H1 (cell line): ENCODE measurements at regions not wholly inside any gene's neighbourhood (a gene's known extent, or its start where the extent isn't known, plus 50 kb on each side); places are given as distances from the start of the nearest gene placed in this dataset.

Experiments used
- CTCF ChIA-PET: fragments of 300-600 bp; sonication (Branson Sonifier 250); formaldehyde crosslinking; loops from one replicate; lab custom pipeline; 2021; ENCODE audit not compliant: partially characterized antibody; lab: Charles Lee
- POLR2A ChIA-PET: fragments of 300-600 bp; sonication (Branson Sonifier 250); formaldehyde crosslinking; loops from one replicate; lab custom pipeline; 2021; ENCODE audit warnings: inconsistent platforms; ENCODE audit not compliant: partially characterized antibody; lab: Charles Lee
- DNase-seq, 2 experiments: peaks; one replicate each; pipeline versions ENCODE4 v3.0.0 to v3.0.0-alpha.2; 2010 to 2022; ENCODE audit warnings: low spot score in 2 of 2, low read depth in 1 of 2, mixed read lengths in 1 of 2
- FAIRE-seq: peaks from 2 replicates; lab custom pipeline; 2011; peaks lifted over from hg19 to GRCh38; lab: Jason Lieb, UNC
- H2AFZ ChIP-seq: 2 replicates; pipeline ENCODE4 v1.8.1; 2012; ENCODE audit warnings: low read length, inconsistent platforms
- H2AK5ac ChIP-seq: 2 replicates; pipeline ENCODE4 v1.6.1; 2013; ENCODE audit warnings: low read depth, low read length
- H2BK120ac ChIP-seq: replicated peaks from 2 replicates; pipeline ENCODE3; 2013; ENCODE audit warnings: low read depth, low read length, inconsistent platforms
- H2BK12ac ChIP-seq: 2 replicates; pipeline ENCODE4 v1.6.1; 2013; ENCODE audit warnings: low read depth, low read length
- H2BK15ac ChIP-seq: 2 replicates; pipeline ENCODE4 v1.6.1; 2013; ENCODE audit warnings: low read length
- H2BK20ac ChIP-seq: 2 replicates; pipeline ENCODE4 v1.6.1; 2013; ENCODE audit warnings: low read length
- H2BK5ac ChIP-seq: 2 replicates; pipeline ENCODE4 v1.6.1; 2013; ENCODE audit warnings: low read depth, low read length
- H3K14ac ChIP-seq: 2 replicates; pipeline ENCODE4 v1.6.1; 2013; ENCODE audit warnings: inconsistent platforms; ENCODE audit not compliant: insufficient read length
- H3K18ac ChIP-seq: 2 replicates; pipeline ENCODE4 v1.6.1; 2013; ENCODE audit warnings: low read length; ENCODE audit errors: extremely low read depth
- H3K23ac ChIP-seq: 2 replicates; pipeline ENCODE4 v1.6.1; 2013; ENCODE audit warnings: inconsistent platforms; ENCODE audit not compliant: insufficient read length
- H3K23me2 ChIP-seq: 2 replicates; pipeline ENCODE4 v1.6.1; 2013; ENCODE audit warnings: low read depth, low read length
- H3K27ac ChIP-seq: 2 replicates; pipeline ENCODE4 v1.6.1; 2011; ENCODE audit warnings: low read depth, low read length, inconsistent platforms
- H3K27me3 ChIP-seq, 4 experiments: replicated peaks in 1 of 4; 1 replicate in 1 of 4; 2 replicates in 3 of 4; pipeline versions ENCODE4 v1.6.1 to v1.8.1; 2011 to 2013; ENCODE audit warnings: low read length in 3 of 4, mild to moderate bottlenecking in 3 of 4, inconsistent platforms in 2 of 4, mixed read lengths in 2 of 4, moderate library complexity in 1 of 4; ENCODE audit not compliant: control insufficient read depth in 3 of 4, insufficient read depth in 3 of 4; ENCODE audit errors: extremely low read depth in 1 of 4
- H3K36me3 ChIP-seq, 4 experiments: 2 replicates each; pipeline versions ENCODE4 v1.6.1 to v1.8.1; 2011 to 2013; ENCODE audit warnings: mild to moderate bottlenecking in 4 of 4, low read length in 3 of 4, moderate library complexity in 2 of 4, control low read depth in 1 of 4, inconsistent platforms in 1 of 4; ENCODE audit not compliant: insufficient read depth in 4 of 4, control insufficient read depth in 2 of 4
- H3K4ac ChIP-seq: replicated peaks from 2 replicates; pipeline ENCODE3; 2013; ENCODE audit warnings: low read length, low read depth, mixed read lengths, inconsistent platforms; ENCODE audit not compliant: insufficient read length
- H3K4me1 ChIP-seq, 4 experiments: replicated peaks in 1 of 4; 1 replicate in 1 of 4; 2 replicates in 3 of 4; pipeline versions ENCODE4 v1.6.1 to v1.8.1; 2011 to 2013; ENCODE audit warnings: low read length in 3 of 4, inconsistent platforms in 2 of 4, mixed read lengths in 1 of 4; ENCODE audit not compliant: insufficient read depth in 4 of 4, control insufficient read depth in 3 of 4
- H3K4me2 ChIP-seq, 2 experiments: 2 replicates each; pipeline versions ENCODE4 v1.6.1 to v1.8.1; 2011 to 2013; ENCODE audit warnings: low read depth in 2 of 2, low read length in 2 of 2, control low read depth in 1 of 2, inconsistent platforms in 1 of 2, mild to moderate bottlenecking in 1 of 2; ENCODE audit not compliant: insufficient read depth in 1 of 2
- H3K4me3 ChIP-seq, 4 experiments: fragments of 200-600, 300-600 bp in 1 of 4; sonication (generic), shearing (Covaris generic), sonication (Bioruptor Twin) in 1 of 4; 2 replicates each; pipeline versions ENCODE4 v1.5.1 to v1.8.1; 2011 to 2016; ENCODE audit warnings: low read length in 4 of 4, low read depth in 3 of 4, control low read depth in 2 of 4, inconsistent platforms in 2 of 4, mild to moderate bottlenecking in 2 of 4, mixed read lengths in 1 of 4, moderate library complexity in 1 of 4; ENCODE audit not compliant: insufficient read depth in 2 of 4; ENCODE audit errors: extremely low read depth in 1 of 4
- H3K56ac ChIP-seq: replicated peaks from 2 replicates; pipeline ENCODE3; 2013; ENCODE audit warnings: low read depth, mild to moderate bottlenecking, mixed read lengths, low read length, inconsistent platforms; ENCODE audit not compliant: insufficient read length
- H3K79me1 ChIP-seq: 2 replicates; pipeline ENCODE4 v1.6.1; 2013; ENCODE audit warnings: low read depth, low read length, control low read depth
- H3K79me2 ChIP-seq, 2 experiments: 2 replicates each; pipeline versions ENCODE4 v1.6.1 to v1.8.1; 2012 to 2013; ENCODE audit warnings: low read length in 2 of 2, mild to moderate bottlenecking in 2 of 2, inconsistent platforms in 1 of 2; ENCODE audit not compliant: insufficient read depth in 2 of 2, control insufficient read depth in 1 of 2
- H3K9ac ChIP-seq, 4 experiments: replicated peaks in 1 of 4; 1 replicate in 1 of 4; 2 replicates in 3 of 4; pipeline versions ENCODE4 v1.6.1 to v1.8.1; 2011 to 2013; ENCODE audit warnings: low read depth in 3 of 4, low read length in 3 of 4, control low read depth in 2 of 4, mild to moderate bottlenecking in 2 of 4, moderate library complexity in 2 of 4, inconsistent platforms in 1 of 4; ENCODE audit errors: extremely low read depth in 1 of 4
- H3K9me3 ChIP-seq, 2 experiments: 2 replicates each; pipeline versions ENCODE4 v1.6.1 to v1.8.1; 2012 to 2013; ENCODE audit warnings: mild to moderate bottlenecking in 2 of 2, moderate library complexity in 2 of 2, control low read depth in 1 of 2, inconsistent platforms in 1 of 2, low read depth in 1 of 2, low read length in 1 of 2, mixed read lengths in 1 of 2; ENCODE audit not compliant: insufficient read depth in 2 of 2
- H4K20me1 ChIP-seq, 2 experiments: replicated peaks in 1 of 2; 2 replicates each; pipeline versions ENCODE3 to v1.8.1; 2011 to 2013; ENCODE audit warnings: inconsistent platforms in 2 of 2, low read length in 2 of 2, mild to moderate bottlenecking in 1 of 2; ENCODE audit not compliant: insufficient read depth in 2 of 2, control insufficient read depth in 1 of 2
- H4K5ac ChIP-seq: 2 replicates; pipeline ENCODE4 v1.6.1; 2013; ENCODE audit warnings: low read length, low read depth, mixed read lengths, inconsistent platforms; ENCODE audit not compliant: insufficient read length
- H4K8ac ChIP-seq: 2 replicates; pipeline ENCODE4 v1.8.0; 2013; ENCODE audit warnings: mild to moderate bottlenecking, moderate library complexity, low read length, inconsistent platforms; ENCODE audit not compliant: insufficient read depth; ENCODE audit errors: extremely low read depth
- H4K91ac ChIP-seq: replicated peaks from 2 replicates; pipeline ENCODE3; 2013; ENCODE audit warnings: low read length, mixed read lengths, inconsistent platforms; ENCODE audit not compliant: insufficient read length
- E2F6 ChIP-seq: IDR thresholded peaks from 2 replicates; pipeline ENCODE4 v1.6.1; 2012; ENCODE audit warnings: inconsistent platforms
- RAD21 ChIP-seq, 2 experiments: IDR thresholded peaks in 1 of 2; conservative IDR thresholded peaks in 1 of 2; 2 replicates each; pipeline ENCODE4 v1.6.1; 2011; ENCODE audit warnings: low read depth in 2 of 2, low read length in 2 of 2, improper control_type of control experiment in 1 of 2, inconsistent platforms in 1 of 2, mild to moderate bottlenecking in 1 of 2, moderate library complexity in 1 of 2
- TAF1 ChIP-seq: IDR thresholded peaks from 2 replicates; pipeline ENCODE4 v1.6.1; 2011; ENCODE audit warnings: mild to moderate bottlenecking, low read depth, low read length
- TEAD4 ChIP-seq: IDR thresholded peaks from 2 replicates; pipeline ENCODE4 v1.6.1; 2012; ENCODE audit warnings: low read depth, low read length, inconsistent platforms, mixed read lengths
- YY1 ChIP-seq: IDR thresholded peaks from 2 replicates; pipeline ENCODE4 v1.6.1; 2011; ENCODE audit warnings: low read depth, mild to moderate bottlenecking, low read length
- WGBS, 2 experiments: shearing (Covaris generic) in 1 of 2; methylation state at CpG; one replicate each; pipeline versions ENCODE4 v1.1.6 to v1.1.7; 2013 to 2015; ENCODE audit warnings: low lambda C conversion rate in 2 of 2, mixed read lengths in 2 of 2, inconsistent platforms in 1 of 2, low coverage in 1 of 2, missing lambda C conversion rate in 1 of 2; ENCODE audit not compliant: insufficient replicate concordance in 2 of 2, insufficient coverage in 1 of 2, insufficient read length in 1 of 2; ENCODE audit errors: extremely low coverage in 1 of 2, missing lambda C conversion rate in 1 of 2; 5-methylcytosine and 5-hydroxymethylcytosine counted together
- TF ChIP-seq, protein P1 (sequence below), 3 experiments: IDR thresholded peaks; 1 replicate in 2 of 3; 2 replicates in 1 of 3; pipeline versions ENCODE4 v1.5.1 to v1.6.1; 2011; ENCODE audit warnings: low read length in 3 of 3, mild to moderate bottlenecking in 3 of 3, inconsistent platforms in 2 of 3, low read depth in 1 of 3, moderate library complexity in 1 of 3; ENCODE audit not compliant: insufficient read depth in 1 of 3; ENCODE audit errors: control extremely low read depth in 1 of 3

- Histone ChIP-seq H2BK20ac (no peak overlapping the region), H4K20me1 (no peaks in the 10 kb centered on the region), H3K79me2 (no peaks in the 10 kb centered on the region), H3K27me3 (no peaks in the 10 kb centered on the region), H3K36me3 (no peaks in the 10 kb centered on the region), H3K18ac (no peak overlapping the region), H3K4me3 (no peak overlapping the region), H2BK5ac (no peak overlapping the region), H2AFZ (peak overlapping the region; percentile 58), H3K79me1 (no peaks in the 10 kb centered on the region), H3K14ac (no peak overlapping the region), H3K27ac (no peak overlapping the region), H4K8ac (0 out of 2 replicates have a peak overlapping the region, but pooled peaks have one; percentile 41), H3K23ac (no peak overlapping the region), H2BK15ac (no peak overlapping the region), H3K23me2 (no peaks in the 10 kb centered on the region), H2AK5ac (no peak overlapping the region), H3K4ac (no peak overlapping the region), H2BK120ac (no peak overlapping the region), H3K56ac (no peak overlapping the region), H4K5ac (no peak overlapping the region), H2BK12ac (no peak overlapping the region; the same call in 1 of the 2 replicates), H3K4me2 (0 out of 4 replicates have a peak overlapping the region, but pooled peaks of 1 of the 2 experiments have one; percentile 3), H4K91ac (no peak overlapping the region), H3K9me3 (no peaks in the 10 kb centered on the region), H3K4me1 (no peaks in the 10 kb centered on the region), H3K9ac (no peak overlapping the region)
- DNase-seq (peak in 1 of 2 experiments; percentile 65), FAIRE-seq (peak; percentile 85)
- WGBS, 2 experiments: 27% methylated on average over 5 of the region's 5 CpGs; no CpG with 5 or more reads in 1 of the 2 experiments
- no peak for TF ChIP-seq TEAD4
- TF ChIP-seq E2F6: no peak
- no peak for TF ChIP-seq TAF1
- TF ChIP-seq, protein P1, sequence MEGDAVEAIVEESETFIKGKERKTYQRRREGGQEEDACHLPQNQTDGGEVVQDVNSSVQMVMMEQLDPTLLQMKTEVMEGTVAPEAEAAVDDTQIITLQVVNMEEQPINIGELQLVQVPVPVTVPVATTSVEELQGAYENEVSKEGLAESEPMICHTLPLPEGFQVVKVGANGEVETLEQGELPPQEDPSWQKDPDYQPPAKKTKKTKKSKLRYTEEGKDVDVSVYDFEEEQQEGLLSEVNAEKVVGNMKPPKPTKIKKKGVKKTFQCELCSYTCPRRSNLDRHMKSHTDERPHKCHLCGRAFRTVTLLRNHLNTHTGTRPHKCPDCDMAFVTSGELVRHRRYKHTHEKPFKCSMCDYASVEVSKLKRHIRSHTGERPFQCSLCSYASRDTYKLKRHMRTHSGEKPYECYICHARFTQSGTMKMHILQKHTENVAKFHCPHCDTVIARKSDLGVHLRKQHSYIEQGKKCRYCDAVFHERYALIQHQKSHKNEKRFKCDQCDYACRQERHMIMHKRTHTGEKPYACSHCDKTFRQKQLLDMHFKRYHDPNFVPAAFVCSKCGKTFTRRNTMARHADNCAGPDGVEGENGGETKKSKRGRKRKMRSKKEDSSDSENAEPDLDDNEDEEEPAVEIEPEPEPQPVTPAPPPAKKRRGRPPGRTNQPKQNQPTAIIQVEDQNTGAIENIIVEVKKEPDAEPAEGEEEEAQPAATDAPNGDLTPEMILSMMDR (IDR thresholded peaks at IDR 0.05; ENCODE audit: control extremely low read depth in 1 of 3, insufficient read depth in 1 of 3, low read depth in 1 of 3, low read length in 3 of 3): peak; percentile 57 to 96 (median 83)
- TF ChIP-seq RAD21 (IDR thresholded peaks at IDR 0.05 in 1 of 2, conservative IDR thresholded peaks at IDR 0.05 in 1 of 2; ENCODE audit: low read depth in 2 of 2, low read length in 2 of 2): peak; percentile 82 to 86
- 0 out of 2 replicates have a peak, but pooled peaks have one; percentile 11 for TF ChIP-seq YY1
- ChIA-PET CTCF (interaction anchor here (0.6 to 4.3 kb wide), 31 partner anchors 9 to 349 kb away, joined by 3 to 30 read pairs (median 4); partner anchors contain the start of genes PRSS3 and UBE2R2), POLR2A (no interaction called here)
Observed at GRCh38 chr9:33737811-33738606, 57.4 kb upstream of the PRSS3 start.
